ENCODE measurements at regions not wholly inside any gene's neighbourhood (a gene's known extent, or its start where the extent isn't known, plus 50 kb on each side); places are given as distances from the start of the nearest gene placed in this dataset.

DNA sequence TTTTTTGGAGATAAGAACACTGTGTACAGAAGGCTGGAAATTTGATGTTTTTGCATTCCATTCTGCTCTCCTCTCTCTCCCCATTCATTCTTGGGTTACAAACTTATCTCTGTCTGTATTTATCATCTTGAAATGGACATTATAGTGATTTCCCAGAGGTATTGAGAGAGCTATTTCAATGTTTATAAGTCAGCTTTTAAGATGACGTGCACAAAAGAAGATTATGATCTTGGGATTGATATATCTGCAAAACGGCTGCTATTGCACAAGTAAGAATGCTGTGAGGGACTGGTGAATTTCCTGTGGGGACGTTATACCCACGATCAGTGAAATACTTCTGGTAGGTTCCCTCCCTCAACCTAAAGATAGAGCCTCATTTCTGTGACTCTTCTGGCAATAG is 61.0 kb upstream of the DTNA start:
- DNase-seq = no peak

DNA sequence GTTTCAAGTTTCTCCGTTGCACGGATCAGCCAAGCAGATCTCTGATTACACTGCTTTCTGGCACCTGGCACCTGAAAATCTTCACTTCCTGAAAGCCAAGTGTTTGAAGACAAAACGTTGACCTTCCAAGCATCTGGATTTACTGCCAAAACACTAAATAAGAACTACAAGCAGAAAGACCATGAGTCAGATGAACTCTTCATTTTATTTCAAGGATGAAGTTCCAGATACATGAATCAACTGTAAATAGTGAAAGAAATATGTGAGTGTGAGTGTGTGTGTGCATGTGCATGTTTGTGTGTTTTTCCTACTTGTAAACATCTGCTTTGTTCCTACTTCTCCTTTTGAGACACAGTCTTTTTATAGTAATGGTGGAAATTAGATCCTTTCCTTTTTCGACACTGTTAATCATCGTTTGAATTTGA is 60.0 kb upstream of the DTNA start:
- no peak for DNase-seq

DNA sequence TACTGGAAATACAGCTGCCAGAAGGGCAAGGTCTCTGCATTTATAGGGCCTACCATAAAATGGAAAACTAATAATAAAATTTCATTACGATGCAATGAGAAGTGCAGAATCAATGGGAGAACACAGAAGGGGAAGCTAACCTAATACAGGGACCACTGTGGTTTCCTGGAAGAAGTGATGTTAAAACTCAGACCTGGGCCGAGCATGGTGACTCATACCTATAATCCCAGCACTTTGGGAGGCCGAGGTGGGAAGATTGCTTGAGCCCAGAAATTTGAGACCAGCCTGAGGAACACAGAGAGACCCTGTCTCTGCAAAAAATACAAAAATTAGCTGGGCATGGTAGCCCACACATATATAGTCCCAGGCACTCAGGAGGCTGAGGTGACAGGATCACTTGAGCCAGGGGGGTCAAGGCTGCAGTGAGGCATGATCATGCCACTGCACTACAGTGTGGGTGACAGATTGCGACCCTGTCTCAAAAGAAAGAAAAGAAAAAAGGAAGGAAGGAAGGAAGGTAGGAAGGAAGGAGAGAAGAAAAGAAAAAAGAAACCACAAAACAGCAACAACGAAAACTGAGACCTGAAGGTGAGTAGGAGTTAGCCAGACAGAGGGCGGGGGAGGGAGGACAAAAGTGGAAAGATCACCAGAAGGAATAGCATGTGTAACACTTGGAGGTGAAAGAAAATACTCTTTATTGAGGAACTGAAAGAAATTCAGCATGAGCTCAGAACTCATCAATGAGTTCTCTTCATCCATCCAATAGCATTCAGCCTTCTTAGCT is 58.3 kb upstream of the DTNA start:
- DNase-seq = no peak

DNA sequence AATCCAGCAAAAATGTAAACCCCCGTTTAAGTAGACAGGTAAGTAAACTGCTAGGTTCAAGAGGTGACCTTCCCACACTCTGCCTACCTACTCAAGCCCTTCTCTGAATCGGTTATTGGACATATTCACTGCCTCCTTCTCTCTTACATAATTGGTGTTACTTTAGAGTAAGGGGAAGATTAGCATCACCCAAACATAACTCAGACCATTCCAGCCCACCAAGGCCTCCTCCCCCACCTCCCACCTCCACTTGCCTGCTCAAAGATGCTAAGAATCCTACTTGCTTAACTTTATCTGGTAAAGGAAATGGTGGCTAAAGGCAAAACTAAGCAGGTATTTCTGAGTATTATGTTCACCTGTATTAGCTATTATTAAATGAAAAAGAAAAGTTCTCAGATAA is 55.0 kb upstream of the DTNA start:
- DNase-seq = no peak

DNA sequence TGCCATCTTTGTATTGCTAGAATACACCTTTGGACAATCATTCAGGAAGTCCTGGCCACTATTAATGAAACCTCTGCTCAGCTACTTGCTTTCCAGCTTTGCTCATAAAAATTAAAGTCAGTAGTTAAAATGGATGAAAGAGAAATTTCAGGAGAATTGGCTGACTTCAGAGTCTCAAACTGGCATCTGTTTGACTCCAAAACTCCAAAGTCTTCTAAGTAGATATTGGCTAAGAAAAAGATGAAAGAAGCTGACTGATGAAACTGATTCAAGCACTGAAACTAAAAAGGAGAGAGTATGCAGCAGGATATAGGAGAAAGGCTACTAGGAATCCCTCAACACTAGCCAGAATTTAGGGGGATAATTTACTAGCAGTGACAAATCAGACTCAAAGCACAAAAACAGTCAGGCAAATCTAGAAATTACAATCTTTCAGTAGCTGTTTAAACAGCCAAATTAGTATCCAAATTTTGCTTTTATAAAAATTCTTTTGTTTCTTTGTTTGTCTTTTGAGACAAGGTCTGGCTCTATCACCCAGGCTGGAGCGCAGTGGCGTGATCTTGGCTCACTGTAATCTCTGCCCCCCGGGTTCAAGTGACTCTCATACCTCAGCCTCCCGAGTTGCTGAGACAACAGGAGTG is 52.1 kb upstream of the DTNA start:
- DNase-seq = no peak

DNA sequence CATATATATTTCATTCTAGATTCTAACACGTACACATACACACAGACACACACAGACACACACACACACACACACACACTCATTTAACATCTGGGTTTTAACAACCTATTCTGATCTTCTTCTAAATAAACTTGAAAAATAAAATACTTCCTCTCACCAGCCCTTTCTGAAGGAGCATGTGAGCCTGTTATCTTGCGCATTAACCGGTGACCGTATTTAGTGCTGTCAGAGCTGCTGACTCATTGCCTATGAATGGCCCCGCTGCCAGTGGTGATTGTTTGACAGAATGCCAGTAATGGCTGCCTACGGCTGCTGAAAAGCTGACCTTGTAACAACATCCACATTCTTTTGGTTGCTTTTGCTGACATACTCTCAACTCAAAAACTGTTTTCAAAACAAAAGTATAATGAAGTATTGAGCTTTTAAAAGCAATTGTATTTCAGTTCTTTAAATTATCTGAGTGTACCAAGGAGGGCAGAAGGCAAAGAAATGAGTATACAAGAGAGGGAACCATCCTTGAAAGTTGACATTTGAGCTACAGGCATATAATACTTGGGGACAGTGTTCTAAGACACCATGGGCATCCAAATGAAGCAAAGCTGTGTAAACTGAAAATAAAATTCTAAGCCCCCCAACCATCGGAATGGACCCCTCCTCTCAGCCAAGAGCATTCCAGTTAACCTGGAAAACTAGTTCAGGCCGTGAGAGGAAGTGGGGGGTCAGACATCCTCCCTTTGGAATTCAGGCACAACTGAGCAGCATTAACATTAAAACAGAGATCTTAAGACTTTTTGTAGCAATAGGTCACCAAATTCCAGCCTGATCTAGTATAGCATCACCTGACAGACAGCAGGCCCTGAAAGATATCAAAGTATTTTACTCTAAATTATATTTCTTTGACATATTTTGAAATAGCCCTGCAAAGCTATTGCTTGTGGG is 50.2 kb upstream of the DTNA start:
- no peak for DNase-seq

All from activated T-cell treated with anti-CD3 and anti-CD28 coated beads, Interleukin-2, amount 50 U/mL, for 48 hours (primary cell).